Neutrophil (primary cell): ENCODE measurements at regions not wholly inside any gene's neighbourhood (a gene's known extent, or its start where the extent isn't known, plus 50 kb on each side); places are given as distances from the start of the nearest gene placed in this dataset.

ENCODE experiments used
- H3K27ac ChIP-seq: fragments of 200-600 bp; sonication (generic); 2 replicates; pipeline ENCODE4 v1.5.1; 2016; ENCODE audit warnings: mild to moderate bottlenecking, moderate library complexity
- H3K27me3 ChIP-seq: fragments of 200-600 bp; sonication (generic); 2 replicates; pipeline ENCODE4 v1.6.0; 2016; ENCODE audit warnings: mild to moderate bottlenecking
- H3K36me3 ChIP-seq: fragments of 200-600 bp; sonication (generic); 2 replicates; pipeline ENCODE4 v1.5.1; 2017
- H3K4me1 ChIP-seq, 2 experiments: fragments of 200-600 bp in 1 of 2; sonication (generic) in 1 of 2; 1 replicate in 1 of 2; 2 replicates in 1 of 2; pipeline versions ENCODE4 v1.5.1 to v1.6.1; 2013 to 2016; ENCODE audit warnings: low read depth in 1 of 2, low read length in 1 of 2, mild to moderate bottlenecking in 1 of 2, moderate library complexity in 1 of 2; ENCODE audit not compliant: control insufficient read depth in 1 of 2, insufficient read depth in 1 of 2
- H3K4me3 ChIP-seq, 2 experiments: fragments of 200-600 bp in 1 of 2; sonication (generic) in 1 of 2; 1 replicate in 1 of 2; 2 replicates in 1 of 2; pipeline ENCODE4 v1.5.1; 2013 to 2016; ENCODE audit warnings: low read depth in 1 of 2, low read length in 1 of 2, mild to moderate bottlenecking in 1 of 2, moderate library complexity in 1 of 2
- H3K9me3 ChIP-seq: fragments of 200-600 bp; sonication (generic); 2 replicates; pipeline ENCODE4 v1.5.1; 2016
- TF ChIP-seq, protein P1 (sequence below): fragments of 200-600 bp; sonication (generic); IDR thresholded peaks from 2 replicates; pipeline ENCODE4 v1.5.1; 2016; ENCODE audit warnings: antibody characterized with exemption

DNA sequence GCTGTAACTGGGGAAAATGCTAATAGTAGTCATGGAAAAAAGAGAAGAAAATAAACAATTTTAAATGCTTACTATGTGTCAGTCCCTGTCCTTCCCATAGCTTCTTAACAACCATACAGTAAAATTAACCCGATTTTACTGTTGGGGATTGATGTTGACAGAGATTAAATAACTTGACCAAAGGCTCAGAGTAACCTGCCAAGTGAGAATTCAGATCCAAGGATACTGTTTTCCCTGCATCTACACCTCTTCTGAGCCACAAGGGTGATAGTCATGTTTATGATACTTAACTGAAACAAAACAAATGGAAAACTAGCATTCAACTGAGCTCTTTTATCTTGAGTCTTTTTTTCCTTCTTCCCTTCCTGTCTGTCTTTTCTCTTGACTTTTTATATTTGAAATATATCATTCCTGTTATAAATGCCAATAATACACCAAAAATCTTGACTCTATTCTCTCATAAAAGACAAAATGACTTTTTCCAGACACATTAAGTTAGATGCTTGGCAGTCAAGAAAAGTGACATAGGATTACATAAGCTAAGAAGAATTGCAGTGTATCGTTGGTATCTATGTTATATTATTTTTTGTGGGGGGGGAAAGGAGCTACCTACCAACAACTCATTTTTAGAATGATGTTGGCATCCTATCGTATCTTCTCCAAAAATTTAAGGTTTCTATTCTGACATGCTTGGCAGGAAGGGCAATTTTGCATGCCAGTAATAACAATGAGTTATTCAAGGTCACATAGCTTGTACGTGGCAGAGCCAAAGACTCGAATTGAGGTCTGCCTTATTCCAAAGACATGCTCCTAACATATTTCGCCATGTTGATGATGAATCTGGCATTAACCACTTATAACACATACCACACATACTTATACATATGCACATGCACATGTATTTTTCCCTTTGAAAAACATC lies 306.6 kb upstream of the KCNH8 start:
- Histone ChIP-seq H3K4me1 (no peaks in the 10 kb centered on the region), H3K27ac (no peak overlapping the region), H3K36me3 (no peaks in the 10 kb centered on the region), H3K4me3 (no peak overlapping the region), H3K27me3 (no peaks in the 10 kb centered on the region), H3K9me3 (no peaks in the 10 kb centered on the region)
- TF ChIP-seq, protein P1, sequence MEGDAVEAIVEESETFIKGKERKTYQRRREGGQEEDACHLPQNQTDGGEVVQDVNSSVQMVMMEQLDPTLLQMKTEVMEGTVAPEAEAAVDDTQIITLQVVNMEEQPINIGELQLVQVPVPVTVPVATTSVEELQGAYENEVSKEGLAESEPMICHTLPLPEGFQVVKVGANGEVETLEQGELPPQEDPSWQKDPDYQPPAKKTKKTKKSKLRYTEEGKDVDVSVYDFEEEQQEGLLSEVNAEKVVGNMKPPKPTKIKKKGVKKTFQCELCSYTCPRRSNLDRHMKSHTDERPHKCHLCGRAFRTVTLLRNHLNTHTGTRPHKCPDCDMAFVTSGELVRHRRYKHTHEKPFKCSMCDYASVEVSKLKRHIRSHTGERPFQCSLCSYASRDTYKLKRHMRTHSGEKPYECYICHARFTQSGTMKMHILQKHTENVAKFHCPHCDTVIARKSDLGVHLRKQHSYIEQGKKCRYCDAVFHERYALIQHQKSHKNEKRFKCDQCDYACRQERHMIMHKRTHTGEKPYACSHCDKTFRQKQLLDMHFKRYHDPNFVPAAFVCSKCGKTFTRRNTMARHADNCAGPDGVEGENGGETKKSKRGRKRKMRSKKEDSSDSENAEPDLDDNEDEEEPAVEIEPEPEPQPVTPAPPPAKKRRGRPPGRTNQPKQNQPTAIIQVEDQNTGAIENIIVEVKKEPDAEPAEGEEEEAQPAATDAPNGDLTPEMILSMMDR, result no peak

DNA sequence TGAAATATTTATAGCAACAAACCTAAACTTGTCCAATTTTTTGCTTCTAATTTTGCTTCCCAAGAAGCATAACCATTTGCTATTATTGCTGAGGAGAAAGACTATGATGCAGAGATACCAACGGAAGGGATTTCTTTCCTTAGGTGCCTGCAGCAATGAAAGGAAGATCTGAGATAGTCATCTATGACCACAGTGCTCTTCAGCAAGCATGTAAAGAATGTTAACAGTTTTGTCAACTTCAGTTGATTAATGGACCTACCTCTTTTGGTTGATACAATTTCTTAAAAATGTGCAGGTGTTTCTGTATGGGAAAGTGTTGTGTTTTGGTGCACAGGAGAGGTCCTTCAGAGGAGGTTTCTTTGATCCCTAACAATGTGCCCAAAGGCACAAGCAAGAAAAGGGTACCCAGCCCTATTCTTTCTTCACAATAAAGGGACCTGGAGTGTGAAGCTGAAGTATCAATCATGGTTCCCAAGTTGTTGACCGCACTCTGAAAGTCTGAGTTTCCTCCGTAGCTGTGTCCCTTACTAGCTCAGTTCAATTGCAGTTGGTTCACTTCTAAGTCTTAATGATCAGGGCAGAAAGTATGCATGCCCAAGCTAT lies 307.7 kb upstream of the KCNH8 start:
- Histone ChIP-seq H3K36me3 (no peaks in the 10 kb centered on the region), H3K4me1 (no peaks in the 10 kb centered on the region), H3K27me3 (no peaks in the 10 kb centered on the region), H3K27ac (no peak overlapping the region), H3K4me3 (no peak overlapping the region), H3K9me3 (no peaks in the 10 kb centered on the region)
- TF ChIP-seq, protein P1, result no peak

DNA sequence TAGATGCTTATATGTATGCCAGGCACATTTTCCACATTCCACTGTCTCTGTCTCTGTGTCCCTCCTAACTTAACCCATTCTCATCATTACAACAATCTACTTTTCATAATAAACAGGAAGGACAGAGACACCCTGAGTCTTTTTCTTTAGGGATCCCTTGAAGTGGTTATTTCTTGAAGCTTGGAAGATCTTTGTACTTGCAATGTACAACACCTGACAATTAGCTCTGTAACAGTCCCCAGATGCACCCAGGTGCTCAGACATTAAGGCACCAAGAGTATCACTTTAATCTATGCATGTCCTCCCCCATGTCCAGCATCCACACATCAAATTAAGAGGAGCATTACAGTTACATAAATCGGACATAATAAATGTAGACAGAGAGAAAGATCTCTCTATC lies 309.6 kb upstream of the KCNH8 start:
- TF ChIP-seq, protein P1, result no peak
- Histone ChIP-seq H3K4me3 (no peak overlapping the region), H3K36me3 (no peaks in the 10 kb centered on the region), H3K9me3 (no peaks in the 10 kb centered on the region), H3K27ac (no peak overlapping the region), H3K27me3 (no peaks in the 10 kb centered on the region), H3K4me1 (no peaks in the 10 kb centered on the region)

DNA sequence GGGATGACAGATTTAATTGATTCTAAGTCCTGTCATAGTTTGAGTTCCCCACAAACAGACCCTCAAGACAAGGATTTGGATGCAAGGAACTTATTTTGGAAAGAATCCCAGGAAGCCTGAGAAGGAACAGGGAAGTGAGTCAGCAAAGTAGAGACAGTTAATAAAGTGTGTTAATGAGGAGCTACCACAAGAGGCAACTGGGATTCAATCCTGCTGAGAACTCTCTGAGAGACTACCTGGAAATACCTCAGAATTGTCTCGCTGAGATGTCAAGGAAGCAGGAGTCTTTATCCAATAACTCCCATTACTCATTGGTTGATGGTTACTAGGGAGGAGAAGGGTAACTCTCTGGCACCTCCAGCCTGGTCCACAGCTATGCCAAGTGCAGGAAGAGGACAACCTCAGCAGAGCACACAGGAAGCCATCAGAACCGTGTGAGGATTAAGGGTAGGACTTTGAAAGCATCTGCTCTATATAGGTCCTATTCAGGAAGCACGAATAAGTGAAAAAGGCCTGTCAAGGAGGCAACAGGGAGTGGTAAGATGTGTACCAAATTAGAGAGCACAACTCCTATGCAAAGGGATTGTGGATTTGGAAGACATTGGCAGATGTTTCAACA lies 311.1 kb upstream of the KCNH8 start:
- H3K4me3 ChIP-seq, result no peak overlapping the region
- H3K27me3 ChIP-seq, result no peaks in the 10 kb centered on the region
- TF ChIP-seq, protein P1, result no peak
- H3K9me3 ChIP-seq, result no peaks in the 10 kb centered on the region
- no peaks in the 10 kb centered on the region for H3K4me1 ChIP-seq
- no peak overlapping the region for H3K27ac ChIP-seq
- no peaks in the 10 kb centered on the region for H3K36me3 ChIP-seq

DNA sequence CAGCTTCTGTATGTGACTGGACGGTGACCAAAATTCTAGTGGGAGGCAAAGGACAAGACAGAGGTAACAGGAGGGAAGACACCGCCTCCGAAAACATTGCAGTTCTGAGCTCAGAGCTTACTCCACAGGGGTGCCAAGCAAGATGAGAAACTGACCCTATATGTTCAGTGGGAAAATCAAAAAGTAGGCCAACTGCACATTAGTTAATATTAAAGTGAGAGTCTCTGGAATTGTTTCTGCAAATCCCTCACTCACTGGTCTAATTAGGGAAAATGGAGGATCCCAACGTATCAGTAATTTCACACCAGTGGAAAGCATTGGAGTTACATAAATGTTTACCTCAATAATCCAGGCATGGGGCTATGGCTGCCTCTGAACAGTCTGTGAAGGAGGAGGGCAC lies 313.3 kb upstream of the KCNH8 start:
- H3K9me3 ChIP-seq, result no peaks in the 10 kb centered on the region
- TF ChIP-seq, protein P1, result no peak

More for the DNA sequence above, 313.3 kb upstream of the KCNH8 start:
- no peaks in the 10 kb centered on the region for H3K36me3 ChIP-seq
- H3K4me3 ChIP-seq, result no peak overlapping the region
- no peak overlapping the region for H3K27ac ChIP-seq
- H3K4me1 ChIP-seq, result no peaks in the 10 kb centered on the region
- H3K27me3 ChIP-seq, result no peaks in the 10 kb centered on the region
